ENCODE measurements at regions not wholly inside any gene's neighbourhood (a gene's known extent, or its start where the extent isn't known, plus 50 kb on each side); places are given as distances from the start of the nearest gene placed in this dataset.

DNA sequence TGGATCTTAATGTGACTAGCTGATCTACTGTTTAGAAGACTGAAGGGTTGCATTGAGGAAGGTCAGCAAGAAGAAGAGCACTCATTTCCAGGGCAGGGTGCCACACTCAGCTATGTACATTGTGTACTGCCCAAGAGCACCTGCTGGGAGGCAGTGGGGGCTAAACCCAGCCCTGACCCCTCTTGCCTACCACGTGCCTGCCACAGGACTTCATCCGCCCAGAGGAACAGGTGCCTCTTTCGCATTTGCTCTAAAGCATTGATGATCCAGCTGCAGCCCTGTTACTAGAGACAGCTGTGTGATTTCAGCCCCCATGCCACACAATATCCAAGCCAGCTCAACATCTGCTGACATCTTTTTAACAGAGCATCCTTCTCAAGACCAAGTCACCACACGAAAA is 341.8 kb downstream of the LMX1A start:
- Histone ChIP-seq H3K27me3 (ENCODE audit: insufficient read depth, low read length) (no peaks in the 10 kb centered on the region), H3K79me2 (ENCODE audit: insufficient read depth, low read length) (no peaks in the 10 kb centered on the region), H3K4me2 (ENCODE audit: low read length) (no peak overlapping the region), H2AFZ (ENCODE audit: low read depth, low read length) (no peak overlapping the region), H3K9ac (ENCODE audit: low read length) (no peak overlapping the region), H3K9me3 (ENCODE audit: insufficient read depth, low read depth, low read length) (no peaks in the 10 kb centered on the region), H3K4me3 (ENCODE audit: insufficient read depth, low read depth, low read length) (no peak overlapping the region), H3K27ac (ENCODE audit: low read depth, low read length) (no peak overlapping the region), H4K20me1 (ENCODE audit: insufficient read depth, low read length) (no peaks in the 10 kb centered on the region), H3K36me3 (ENCODE audit: insufficient read depth, low read length) (no peaks in the 10 kb centered on the region), H3K4me1 (ENCODE audit: insufficient read depth, low read length) (no peaks in the 10 kb centered on the region)
- FAIRE-seq (no peak), DNase-seq (ENCODE audit: low read depth) (no peak)
- peaks cover 8% of the 10 kb centered on the region for H3K9me3 Mint-ChIP-seq (ENCODE audit: unreplicated experiment)
- H3K4me1 Mint-ChIP-seq (ENCODE audit: low read depth, unreplicated experiment): no peaks in the 10 kb centered on the region
- H3K27ac Mint-ChIP-seq (ENCODE audit: unreplicated experiment): no peak overlapping the region
- H3K4me3 Mint-ChIP-seq (ENCODE audit: unreplicated experiment): no peak overlapping the region
- TF ChIP-seq, protein P1, sequence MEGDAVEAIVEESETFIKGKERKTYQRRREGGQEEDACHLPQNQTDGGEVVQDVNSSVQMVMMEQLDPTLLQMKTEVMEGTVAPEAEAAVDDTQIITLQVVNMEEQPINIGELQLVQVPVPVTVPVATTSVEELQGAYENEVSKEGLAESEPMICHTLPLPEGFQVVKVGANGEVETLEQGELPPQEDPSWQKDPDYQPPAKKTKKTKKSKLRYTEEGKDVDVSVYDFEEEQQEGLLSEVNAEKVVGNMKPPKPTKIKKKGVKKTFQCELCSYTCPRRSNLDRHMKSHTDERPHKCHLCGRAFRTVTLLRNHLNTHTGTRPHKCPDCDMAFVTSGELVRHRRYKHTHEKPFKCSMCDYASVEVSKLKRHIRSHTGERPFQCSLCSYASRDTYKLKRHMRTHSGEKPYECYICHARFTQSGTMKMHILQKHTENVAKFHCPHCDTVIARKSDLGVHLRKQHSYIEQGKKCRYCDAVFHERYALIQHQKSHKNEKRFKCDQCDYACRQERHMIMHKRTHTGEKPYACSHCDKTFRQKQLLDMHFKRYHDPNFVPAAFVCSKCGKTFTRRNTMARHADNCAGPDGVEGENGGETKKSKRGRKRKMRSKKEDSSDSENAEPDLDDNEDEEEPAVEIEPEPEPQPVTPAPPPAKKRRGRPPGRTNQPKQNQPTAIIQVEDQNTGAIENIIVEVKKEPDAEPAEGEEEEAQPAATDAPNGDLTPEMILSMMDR (IDR thresholded peaks at IDR 0.05; ENCODE audit: insufficient read depth, low read depth, low read length): no peak
- no peak for TF ChIP-seq EZH2 (IDR thresholded peaks at IDR 0.05; ENCODE audit: insufficient read depth, low read length)
- no peaks in the 10 kb centered on the region for H3K36me3 Mint-ChIP-seq (ENCODE audit: low read depth, unreplicated experiment)
- peaks cover 6% of the 10 kb centered on the region for H3K27me3 Mint-ChIP-seq (ENCODE audit: low read depth, unreplicated experiment)

GRCh38 chr1:165011991-165012531 is 344.5 kb downstream of the LMX1A start:
- Mint-ChIP-seq H3K4me1 (ENCODE audit: low read depth, unreplicated experiment) (no peaks in the 10 kb centered on the region), H3K9me3 (ENCODE audit: unreplicated experiment) (no peaks in the 10 kb centered on the region), H3K27ac (ENCODE audit: unreplicated experiment) (no peak overlapping the region), H3K27me3 (ENCODE audit: low read depth, unreplicated experiment) (peaks cover 2% of the 10 kb centered on the region), H3K36me3 (ENCODE audit: low read depth, unreplicated experiment) (no peaks in the 10 kb centered on the region), H3K4me3 (ENCODE audit: unreplicated experiment) (no peak overlapping the region)
- no peaks in the 10 kb centered on the region for H3K9me3 ChIP-seq (ENCODE audit: insufficient read depth, low read depth, low read length)
- no peak overlapping the region for H3K9ac ChIP-seq (ENCODE audit: low read length)
- TF ChIP-seq EZH2 (IDR thresholded peaks at IDR 0.05; ENCODE audit: insufficient read depth, low read length): no peak
- TF ChIP-seq, protein P1 (IDR thresholded peaks at IDR 0.05; ENCODE audit: insufficient read depth, low read depth, low read length): no peak
- no peaks in the 10 kb centered on the region for H3K36me3 ChIP-seq (ENCODE audit: insufficient read depth, low read length)
- no peaks in the 10 kb centered on the region for H3K4me1 ChIP-seq (ENCODE audit: insufficient read depth, low read length)
- H3K4me3 ChIP-seq (ENCODE audit: insufficient read depth, low read depth, low read length): no peak overlapping the region
- DNase-seq (ENCODE audit: low read depth) (no peak), FAIRE-seq (no peak)
- no peak overlapping the region for H2AFZ ChIP-seq (ENCODE audit: low read depth, low read length)
- no peak overlapping the region for H3K4me2 ChIP-seq (ENCODE audit: low read length)
- H3K79me2 ChIP-seq (ENCODE audit: insufficient read depth, low read length): no peaks in the 10 kb centered on the region
- H3K27me3 ChIP-seq (ENCODE audit: insufficient read depth, low read length): no peaks in the 10 kb centered on the region
- H3K27ac ChIP-seq (ENCODE audit: low read depth, low read length): no peak overlapping the region
- H4K20me1 ChIP-seq (ENCODE audit: insufficient read depth, low read length): no peaks in the 10 kb centered on the region

GRCh38 chr1:165011186-165011585 is 345.3 kb downstream of the LMX1A start:
- no peak overlapping the region for H3K4me3 ChIP-seq (ENCODE audit: insufficient read depth, low read depth, low read length)
- H3K4me2 ChIP-seq (ENCODE audit: low read length): no peak overlapping the region
- no peak overlapping the region for H3K9ac ChIP-seq (ENCODE audit: low read length)
- Mint-ChIP-seq H3K27me3 (ENCODE audit: low read depth, unreplicated experiment) (peaks cover 2% of the 10 kb centered on the region), H3K36me3 (ENCODE audit: low read depth, unreplicated experiment) (no peaks in the 10 kb centered on the region), H3K4me3 (ENCODE audit: unreplicated experiment) (no peak overlapping the region), H3K27ac (ENCODE audit: unreplicated experiment) (no peak overlapping the region), H3K4me1 (ENCODE audit: low read depth, unreplicated experiment) (no peaks in the 10 kb centered on the region), H3K9me3 (ENCODE audit: unreplicated experiment) (no peaks in the 10 kb centered on the region)
- no peaks in the 10 kb centered on the region for H4K20me1 ChIP-seq (ENCODE audit: insufficient read depth, low read length)
- DNase-seq (ENCODE audit: low read depth) (no peak), FAIRE-seq (no peak)
- no peaks in the 10 kb centered on the region for H3K27me3 ChIP-seq (ENCODE audit: insufficient read depth, low read length)
- TF ChIP-seq, protein P1 (IDR thresholded peaks at IDR 0.05; ENCODE audit: insufficient read depth, low read depth, low read length): no peak
- no peak for TF ChIP-seq EZH2 (IDR thresholded peaks at IDR 0.05; ENCODE audit: insufficient read depth, low read length)
- H3K27ac ChIP-seq (ENCODE audit: low read depth, low read length): no peak overlapping the region
- no peaks in the 10 kb centered on the region for H3K79me2 ChIP-seq (ENCODE audit: insufficient read depth, low read length)
- H2AFZ ChIP-seq (ENCODE audit: low read depth, low read length): no peak overlapping the region
- H3K36me3 ChIP-seq (ENCODE audit: insufficient read depth, low read length): no peaks in the 10 kb centered on the region
- H3K4me1 ChIP-seq (ENCODE audit: insufficient read depth, low read length): no peaks in the 10 kb centered on the region
- no peaks in the 10 kb centered on the region for H3K9me3 ChIP-seq (ENCODE audit: insufficient read depth, low read depth, low read length)
